H1 (cell line): ENCODE measurements at regions not wholly inside any gene's neighbourhood (a gene's known extent, or its start where the extent isn't known, plus 50 kb on each side); places are given as distances from the start of the nearest gene placed in this dataset.

ENCODE experiments used
- CTCF ChIA-PET: fragments of 300-600 bp; sonication (Branson Sonifier 250); formaldehyde crosslinking; loops from one replicate; lab custom pipeline; 2021; ENCODE audit not compliant: partially characterized antibody; lab: Charles Lee
- POLR2A ChIA-PET: fragments of 300-600 bp; sonication (Branson Sonifier 250); formaldehyde crosslinking; loops from one replicate; lab custom pipeline; 2021; ENCODE audit warnings: inconsistent platforms; ENCODE audit not compliant: partially characterized antibody; lab: Charles Lee
- DNase-seq, 2 experiments: peaks; one replicate each; pipeline versions ENCODE4 v3.0.0 to v3.0.0-alpha.2; 2010 to 2022; ENCODE audit warnings: low spot score in 2 of 2, low read depth in 1 of 2, mixed read lengths in 1 of 2
- FAIRE-seq: peaks from 2 replicates; lab custom pipeline; 2011; peaks lifted over from hg19 to GRCh38; lab: Jason Lieb, UNC
- H2AFZ ChIP-seq: 2 replicates; pipeline ENCODE4 v1.8.1; 2012; ENCODE audit warnings: low read length, inconsistent platforms
- H2AK5ac ChIP-seq: 2 replicates; pipeline ENCODE4 v1.6.1; 2013; ENCODE audit warnings: low read depth, low read length
- H2BK120ac ChIP-seq: replicated peaks from 2 replicates; pipeline ENCODE3; 2013; ENCODE audit warnings: low read depth, low read length, inconsistent platforms
- H2BK12ac ChIP-seq: 2 replicates; pipeline ENCODE4 v1.6.1; 2013; ENCODE audit warnings: low read depth, low read length
- H2BK15ac ChIP-seq: 2 replicates; pipeline ENCODE4 v1.6.1; 2013; ENCODE audit warnings: low read length
- H2BK20ac ChIP-seq: 2 replicates; pipeline ENCODE4 v1.6.1; 2013; ENCODE audit warnings: low read length
- H2BK5ac ChIP-seq: 2 replicates; pipeline ENCODE4 v1.6.1; 2013; ENCODE audit warnings: low read depth, low read length
- H3K14ac ChIP-seq: 2 replicates; pipeline ENCODE4 v1.6.1; 2013; ENCODE audit warnings: inconsistent platforms; ENCODE audit not compliant: insufficient read length
- H3K18ac ChIP-seq: 2 replicates; pipeline ENCODE4 v1.6.1; 2013; ENCODE audit warnings: low read length; ENCODE audit errors: extremely low read depth
- H3K23ac ChIP-seq: 2 replicates; pipeline ENCODE4 v1.6.1; 2013; ENCODE audit warnings: inconsistent platforms; ENCODE audit not compliant: insufficient read length
- H3K23me2 ChIP-seq: 2 replicates; pipeline ENCODE4 v1.6.1; 2013; ENCODE audit warnings: low read depth, low read length
- H3K27ac ChIP-seq: 2 replicates; pipeline ENCODE4 v1.6.1; 2011; ENCODE audit warnings: low read depth, low read length, inconsistent platforms
- H3K27me3 ChIP-seq, 4 experiments: replicated peaks in 1 of 4; 1 replicate in 1 of 4; 2 replicates in 3 of 4; pipeline versions ENCODE4 v1.6.1 to v1.8.1; 2011 to 2013; ENCODE audit warnings: low read length in 3 of 4, mild to moderate bottlenecking in 3 of 4, inconsistent platforms in 2 of 4, mixed read lengths in 2 of 4, moderate library complexity in 1 of 4; ENCODE audit not compliant: control insufficient read depth in 3 of 4, insufficient read depth in 3 of 4; ENCODE audit errors: extremely low read depth in 1 of 4
- H3K36me3 ChIP-seq, 4 experiments: 2 replicates each; pipeline versions ENCODE4 v1.6.1 to v1.8.1; 2011 to 2013; ENCODE audit warnings: mild to moderate bottlenecking in 4 of 4, low read length in 3 of 4, moderate library complexity in 2 of 4, control low read depth in 1 of 4, inconsistent platforms in 1 of 4; ENCODE audit not compliant: insufficient read depth in 4 of 4, control insufficient read depth in 2 of 4
- H3K4ac ChIP-seq: replicated peaks from 2 replicates; pipeline ENCODE3; 2013; ENCODE audit warnings: low read length, low read depth, mixed read lengths, inconsistent platforms; ENCODE audit not compliant: insufficient read length
- H3K4me1 ChIP-seq, 4 experiments: replicated peaks in 1 of 4; 1 replicate in 1 of 4; 2 replicates in 3 of 4; pipeline versions ENCODE4 v1.6.1 to v1.8.1; 2011 to 2013; ENCODE audit warnings: low read length in 3 of 4, inconsistent platforms in 2 of 4, mixed read lengths in 1 of 4; ENCODE audit not compliant: insufficient read depth in 4 of 4, control insufficient read depth in 3 of 4
- H3K4me2 ChIP-seq, 2 experiments: 2 replicates each; pipeline versions ENCODE4 v1.6.1 to v1.8.1; 2011 to 2013; ENCODE audit warnings: low read depth in 2 of 2, low read length in 2 of 2, control low read depth in 1 of 2, inconsistent platforms in 1 of 2, mild to moderate bottlenecking in 1 of 2; ENCODE audit not compliant: insufficient read depth in 1 of 2
- H3K4me3 ChIP-seq, 4 experiments: fragments of 200-600, 300-600 bp in 1 of 4; sonication (generic), shearing (Covaris generic), sonication (Bioruptor Twin) in 1 of 4; 2 replicates each; pipeline versions ENCODE4 v1.5.1 to v1.8.1; 2011 to 2016; ENCODE audit warnings: low read length in 4 of 4, low read depth in 3 of 4, control low read depth in 2 of 4, inconsistent platforms in 2 of 4, mild to moderate bottlenecking in 2 of 4, mixed read lengths in 1 of 4, moderate library complexity in 1 of 4; ENCODE audit not compliant: insufficient read depth in 2 of 4; ENCODE audit errors: extremely low read depth in 1 of 4
- H3K56ac ChIP-seq: replicated peaks from 2 replicates; pipeline ENCODE3; 2013; ENCODE audit warnings: low read depth, mild to moderate bottlenecking, mixed read lengths, low read length, inconsistent platforms; ENCODE audit not compliant: insufficient read length
- H3K79me1 ChIP-seq: 2 replicates; pipeline ENCODE4 v1.6.1; 2013; ENCODE audit warnings: low read depth, low read length, control low read depth
- H3K79me2 ChIP-seq, 2 experiments: 2 replicates each; pipeline versions ENCODE4 v1.6.1 to v1.8.1; 2012 to 2013; ENCODE audit warnings: low read length in 2 of 2, mild to moderate bottlenecking in 2 of 2, inconsistent platforms in 1 of 2; ENCODE audit not compliant: insufficient read depth in 2 of 2, control insufficient read depth in 1 of 2
- H3K9ac ChIP-seq, 4 experiments: replicated peaks in 1 of 4; 1 replicate in 1 of 4; 2 replicates in 3 of 4; pipeline versions ENCODE4 v1.6.1 to v1.8.1; 2011 to 2013; ENCODE audit warnings: low read depth in 3 of 4, low read length in 3 of 4, control low read depth in 2 of 4, mild to moderate bottlenecking in 2 of 4, moderate library complexity in 2 of 4, inconsistent platforms in 1 of 4; ENCODE audit errors: extremely low read depth in 1 of 4
- H3K9me3 ChIP-seq, 2 experiments: 2 replicates each; pipeline versions ENCODE4 v1.6.1 to v1.8.1; 2012 to 2013; ENCODE audit warnings: mild to moderate bottlenecking in 2 of 2, moderate library complexity in 2 of 2, control low read depth in 1 of 2, inconsistent platforms in 1 of 2, low read depth in 1 of 2, low read length in 1 of 2, mixed read lengths in 1 of 2; ENCODE audit not compliant: insufficient read depth in 2 of 2
- H4K20me1 ChIP-seq, 2 experiments: replicated peaks in 1 of 2; 2 replicates each; pipeline versions ENCODE3 to v1.8.1; 2011 to 2013; ENCODE audit warnings: inconsistent platforms in 2 of 2, low read length in 2 of 2, mild to moderate bottlenecking in 1 of 2; ENCODE audit not compliant: insufficient read depth in 2 of 2, control insufficient read depth in 1 of 2
- H4K5ac ChIP-seq: 2 replicates; pipeline ENCODE4 v1.6.1; 2013; ENCODE audit warnings: low read length, low read depth, mixed read lengths, inconsistent platforms; ENCODE audit not compliant: insufficient read length
- H4K8ac ChIP-seq: 2 replicates; pipeline ENCODE4 v1.8.0; 2013; ENCODE audit warnings: mild to moderate bottlenecking, moderate library complexity, low read length, inconsistent platforms; ENCODE audit not compliant: insufficient read depth; ENCODE audit errors: extremely low read depth
- H4K91ac ChIP-seq: replicated peaks from 2 replicates; pipeline ENCODE3; 2013; ENCODE audit warnings: low read length, mixed read lengths, inconsistent platforms; ENCODE audit not compliant: insufficient read length
- HDAC6 ChIP-seq: IDR thresholded peaks from one replicate; pipeline ENCODE4 v1.7.1; 2012; ENCODE audit warnings: low read depth, mild to moderate bottlenecking, inconsistent platforms, low read length, moderate library complexity
- PHF8 ChIP-seq: fragments of 200-600 bp; sonication (generic); conservative IDR thresholded peaks from 2 replicates; pipeline ENCODE4 v1.7.1; 2012; ENCODE audit warnings: low read depth, mild to moderate bottlenecking, inconsistent platforms, low read length, moderate library complexity
- TBP ChIP-seq: IDR thresholded peaks from 2 replicates; pipeline ENCODE4 v1.6.1; 2011; ENCODE audit warnings: low read depth, low read length, improper control_type of control experiment
- WGBS, 2 experiments: shearing (Covaris generic) in 1 of 2; methylation state at CpG; one replicate each; pipeline versions ENCODE4 v1.1.6 to v1.1.7; 2013 to 2015; ENCODE audit warnings: low lambda C conversion rate in 2 of 2, mixed read lengths in 2 of 2, inconsistent platforms in 1 of 2, low coverage in 1 of 2, missing lambda C conversion rate in 1 of 2; ENCODE audit not compliant: insufficient replicate concordance in 2 of 2, insufficient coverage in 1 of 2, insufficient read length in 1 of 2; ENCODE audit errors: extremely low coverage in 1 of 2, missing lambda C conversion rate in 1 of 2; 5-methylcytosine and 5-hydroxymethylcytosine counted together

DNA sequence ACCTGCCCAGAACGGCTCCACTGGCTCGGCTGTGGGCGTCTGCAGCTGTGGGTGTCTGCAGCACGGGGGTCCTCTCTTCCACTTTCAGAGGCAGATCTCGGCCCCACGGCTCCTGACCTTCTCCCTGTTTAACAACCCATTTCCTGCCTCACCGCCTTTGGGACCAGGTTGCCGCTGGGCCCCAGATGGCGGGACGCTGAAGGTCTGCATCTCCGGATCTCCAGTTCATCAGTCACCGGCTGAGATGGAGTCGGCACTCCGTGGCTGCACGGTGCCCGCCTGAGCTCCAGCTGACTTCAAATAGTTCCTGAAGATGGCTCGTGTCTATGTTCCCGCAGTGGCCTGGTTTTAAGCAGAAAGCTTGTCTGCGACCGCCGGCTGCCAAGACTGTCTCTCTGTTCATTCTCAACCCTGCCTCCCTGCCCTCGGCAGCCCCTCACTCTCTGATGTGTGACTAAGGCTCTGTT lies 475.9 kb downstream of the BRD1 start:
- H2BK120ac ChIP-seq = no peak overlapping the region
- no peaks in the 10 kb centered on the region for H4K20me1 ChIP-seq
- no peak overlapping the region for H2BK20ac ChIP-seq
- no peaks in the 10 kb centered on the region for H3K23me2 ChIP-seq
- 0 out of 2 replicates have a peak overlapping the region, but pooled peaks have one; percentile 4 for H2AFZ ChIP-seq
- H2BK5ac ChIP-seq = no peak overlapping the region
- FAIRE-seq (no peak), DNase-seq (no peak)
- no peaks in the 10 kb centered on the region for H3K27me3 ChIP-seq
- TF ChIP-seq HDAC6 (no peak), TBP (no peak), PHF8 (no peak)
- H3K9ac ChIP-seq = no peak overlapping the region
- 85% methylated on average over 17 of the region's 22 CpGs; no CpG with 5 or more reads in 1 of the 2 experiments for WGBS, 2 experiments
- H3K4ac ChIP-seq = no peak overlapping the region
- H3K4me1 ChIP-seq = no peaks in the 10 kb centered on the region; a peak in 1 of 7 replicates
- H3K79me1 ChIP-seq = no peaks in the 10 kb centered on the region
- no peaks in the 10 kb centered on the region for H3K9me3 ChIP-seq
- no peak overlapping the region for H3K4me3 ChIP-seq
- no peaks in the 10 kb centered on the region for H3K36me3 ChIP-seq
- no peak overlapping the region for H3K14ac ChIP-seq
- H3K56ac ChIP-seq = no peak overlapping the region
- no peak overlapping the region for H4K8ac ChIP-seq
- H2AK5ac ChIP-seq = no peak overlapping the region
- H2BK12ac ChIP-seq = no peak overlapping the region
- no peak overlapping the region; the same call in 1 of the 2 replicates for H3K18ac ChIP-seq
- H2BK15ac ChIP-seq = no peak overlapping the region
- no peak overlapping the region for H3K4me2 ChIP-seq
- ChIA-PET CTCF (interaction anchor here (1.2 kb wide), 1 partner anchor 199 kb away, joined by 3 read pairs; no protein-coding TSS in a partner anchor), POLR2A (no interaction called here)
- no peak overlapping the region for H3K23ac ChIP-seq
- no peak overlapping the region for H4K5ac ChIP-seq
- no peaks in the 10 kb centered on the region for H3K79me2 ChIP-seq
- H3K27ac ChIP-seq = no peak overlapping the region
- H4K91ac ChIP-seq = no peak overlapping the region
